Parathyroid adenoma (tissue), 2 donors: ENCODE measurements at regions not wholly inside any gene's neighbourhood (a gene's known extent, or its start where the extent isn't known, plus 50 kb on each side); places are given as distances from the start of the nearest gene placed in this dataset.

Source experiments
- H2AFZ ChIP-seq: fragments of 300-600 bp; sonication (generic); one replicate; pipeline ENCODE4 v1.7.0; 2017; ENCODE audit warnings: antibody characterized with exemption, mild to moderate bottlenecking
- H3K27ac ChIP-seq: fragments of 300-600 bp; sonication (generic); one replicate; pipeline ENCODE4 v1.7.0; 2017
- H3K27me3 ChIP-seq: fragments of 300-600 bp; sonication (generic); one replicate; pipeline ENCODE4 v1.7.0; 2017; ENCODE audit warnings: low read length; ENCODE audit not compliant: control insufficient read depth, insufficient read depth
- H3K36me3 ChIP-seq: fragments of 300-600 bp; sonication (generic); one replicate; pipeline ENCODE4 v1.7.0; 2017; ENCODE audit warnings: low read length; ENCODE audit not compliant: control insufficient read depth, insufficient read depth
- H3K4me1 ChIP-seq: fragments of 300-600 bp; sonication (generic); one replicate; pipeline ENCODE4 v1.7.0; 2017; ENCODE audit warnings: control low read depth
- H3K4me2 ChIP-seq: fragments of 300-600 bp; sonication (generic); one replicate; pipeline ENCODE4 v1.7.0; 2017; ENCODE audit warnings: low read length
- H3K4me3 ChIP-seq: fragments of 300-600 bp; sonication (generic); one replicate; pipeline ENCODE4 v1.7.0; 2017; ENCODE audit warnings: low read depth, low read length
- H3K79me2 ChIP-seq: fragments of 300-600 bp; sonication (generic); one replicate; pipeline ENCODE4 v1.7.0; 2017; ENCODE audit warnings: control low read depth
- H3K9ac ChIP-seq: fragments of 300-600 bp; sonication (generic); one replicate; pipeline ENCODE4 v1.7.0; 2017; ENCODE audit warnings: mild to moderate bottlenecking
- H3K9me3 ChIP-seq: fragments of 300-600 bp; sonication (generic); one replicate; pipeline ENCODE4 v1.7.0; 2017; ENCODE audit warnings: low read length; ENCODE audit not compliant: control insufficient read depth
- CTCF ChIP-seq: fragments of 300-600 bp; sonication (generic); IDR thresholded peaks from one replicate; pipeline ENCODE4 v1.7.0; 2017; ENCODE audit warnings: antibody characterized with exemption, mild to moderate bottlenecking
- donor health status: primary hyperparathyroidism.

GRCh38 chr13:106640515-106640914 is 72.6 kb upstream of the ARGLU1 start:
- no peaks in the 10 kb centered on the region for H3K27me3 ChIP-seq
- H3K4me2 ChIP-seq = no peak overlapping the region
- no peaks in the 10 kb centered on the region for H3K4me1 ChIP-seq
- no peaks in the 10 kb centered on the region for H3K36me3 ChIP-seq
- no peaks in the 10 kb centered on the region for H3K79me2 ChIP-seq
- no peak overlapping the region for H2AFZ ChIP-seq
- no peak overlapping the region for H3K9ac ChIP-seq
- H3K4me3 ChIP-seq = no peak overlapping the region
- TF ChIP-seq CTCF = no peak
- H3K27ac ChIP-seq = no peak overlapping the region
- H3K9me3 ChIP-seq = no peaks in the 10 kb centered on the region

GRCh38 chr13:106637519-106637918 is 69.6 kb upstream of the ARGLU1 start:
- no peaks in the 10 kb centered on the region for H3K27me3 ChIP-seq
- no peak overlapping the region for H3K27ac ChIP-seq
- H3K4me1 ChIP-seq = no peaks in the 10 kb centered on the region
- H3K36me3 ChIP-seq = no peaks in the 10 kb centered on the region
- no peak overlapping the region for H3K9ac ChIP-seq
- no peaks in the 10 kb centered on the region for H3K9me3 ChIP-seq
- H3K4me3 ChIP-seq = no peak overlapping the region
- H3K79me2 ChIP-seq = no peaks in the 10 kb centered on the region
- no peak overlapping the region for H2AFZ ChIP-seq
- no peak for TF ChIP-seq CTCF
- H3K4me2 ChIP-seq = no peak overlapping the region

DNA sequence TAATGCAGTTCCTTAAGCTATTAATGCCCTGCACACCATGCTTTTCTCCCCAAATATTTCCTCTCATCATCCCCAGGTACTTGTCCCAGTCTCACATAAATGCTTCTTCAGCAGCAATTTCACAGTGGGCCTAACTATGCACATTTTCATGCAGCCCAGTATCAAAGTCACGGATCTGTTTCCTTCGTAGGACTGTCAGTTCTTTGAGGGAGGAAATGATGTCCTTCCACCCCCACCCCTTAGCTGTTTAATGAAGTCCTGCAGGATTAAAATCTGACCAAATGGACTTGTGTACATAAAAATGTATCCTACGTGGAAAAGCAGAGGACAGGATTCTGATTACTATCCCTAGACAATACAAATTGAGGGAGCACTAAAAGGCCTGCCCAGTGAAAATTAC is 68.6 kb upstream of the ARGLU1 start:
- Histone ChIP-seq H3K27me3 (no peaks in the 10 kb centered on the region), H3K36me3 (no peaks in the 10 kb centered on the region), H3K4me1 (no peaks in the 10 kb centered on the region), H3K4me2 (no peak overlapping the region), H3K9ac (no peak overlapping the region), H2AFZ (no peak overlapping the region), H3K4me3 (no peak overlapping the region), H3K79me2 (no peaks in the 10 kb centered on the region), H3K9me3 (no peaks in the 10 kb centered on the region), H3K27ac (no peak overlapping the region)
- TF ChIP-seq CTCF = no peak

DNA sequence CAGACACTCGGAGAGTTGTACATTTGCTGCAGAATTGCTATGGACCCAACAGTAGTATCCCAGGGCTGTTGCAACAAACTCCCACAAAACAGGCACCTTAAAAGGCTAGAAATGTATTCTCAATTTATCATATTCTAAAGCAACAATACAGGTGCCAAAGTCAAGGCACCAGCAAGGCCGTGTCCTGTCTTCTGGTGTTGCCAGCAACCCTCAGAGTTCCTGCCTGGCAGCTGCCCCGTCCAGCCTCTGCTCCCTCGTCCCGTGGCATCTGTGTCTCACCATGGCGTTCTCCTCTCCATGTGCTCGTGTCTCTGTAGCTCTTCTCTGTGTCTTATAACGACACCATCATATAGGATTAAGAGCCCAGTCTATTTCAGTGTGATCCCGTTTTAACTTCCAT is 67.7 kb upstream of the ARGLU1 start:
- H3K36me3 ChIP-seq = no peaks in the 10 kb centered on the region
- H3K27me3 ChIP-seq = no peaks in the 10 kb centered on the region
- no peaks in the 10 kb centered on the region for H3K9me3 ChIP-seq
- no peak overlapping the region for H3K27ac ChIP-seq
- H3K9ac ChIP-seq = no peak overlapping the region
- H3K79me2 ChIP-seq = no peaks in the 10 kb centered on the region
- no peak overlapping the region for H2AFZ ChIP-seq
- H3K4me2 ChIP-seq = no peak overlapping the region
- no peaks in the 10 kb centered on the region for H3K4me1 ChIP-seq
- no peak overlapping the region for H3K4me3 ChIP-seq
- TF ChIP-seq CTCF = no peak

GRCh38 chr13:106633321-106633720 is 65.4 kb upstream of the ARGLU1 start:
- TF ChIP-seq CTCF = no peak
- no peak overlapping the region for H3K4me2 ChIP-seq
- no peaks in the 10 kb centered on the region for H3K4me1 ChIP-seq
- H3K4me3 ChIP-seq = no peak overlapping the region
- no peaks in the 10 kb centered on the region for H3K9me3 ChIP-seq
- no peaks in the 10 kb centered on the region for H3K36me3 ChIP-seq
- H3K27ac ChIP-seq = no peak overlapping the region
- H3K79me2 ChIP-seq = no peaks in the 10 kb centered on the region
- no peak overlapping the region for H2AFZ ChIP-seq
- H3K9ac ChIP-seq = no peak overlapping the region
- H3K27me3 ChIP-seq = no peaks in the 10 kb centered on the region
